ENCODE measurements at regions not wholly inside any gene's neighbourhood (a gene's known extent, or its start where the extent isn't known, plus 50 kb on each side); places are given as distances from the start of the nearest gene placed in this dataset.

- H3K27ac ChIP-seq, result no peak overlapping the region
- no peaks in the 10 kb centered on the region for H3K27me3 ChIP-seq (replicated peaks; ENCODE audit: insufficient read depth)
- H3K4me1 ChIP-seq (replicated peaks), result no peaks in the 10 kb centered on the region
- WGBS, result 60% methylated on average over 6 of the region's 6 CpGs
- TF ChIP-seq POLR2AphosphoS5 (IDR thresholded peaks at IDR 0.05), result no peak
- TF ChIP-seq CTCF (IDR thresholded peaks at IDR 0.05), result no peak
- TF ChIP-seq POLR2A (IDR thresholded peaks at IDR 0.05), result no peak
- H3K9me3 ChIP-seq, result no peaks in the 10 kb centered on the region
- intact Hi-C loops (cut with DNase I), result no loop called here
- DNase-seq (ENCODE audit: low spot score), result no peak
- no peak overlapping the region for H3K4me3 ChIP-seq
- no peaks in the 10 kb centered on the region for H3K36me3 ChIP-seq
Measured at GRCh38 chr10:10960534-10960933, 57.1 kb upstream of the CELF2 start.

- Histone ChIP-seq H3K27ac (no peak overlapping the region), H3K9me3 (no peaks in the 10 kb centered on the region), H3K4me1 (replicated peaks) (no peaks in the 10 kb centered on the region), H3K36me3 (no peaks in the 10 kb centered on the region), H3K27me3 (replicated peaks; ENCODE audit: insufficient read depth) (no peaks in the 10 kb centered on the region), H3K4me3 (no peak overlapping the region)
- no peak for DNase-seq (ENCODE audit: low spot score)
- 76% methylated on average over 1 of the region's 1 CpG for WGBS
- intact Hi-C loops (cut with DNase I), result no loop called here
- TF ChIP-seq POLR2AphosphoS5 (IDR thresholded peaks at IDR 0.05) (no peak), POLR2A (IDR thresholded peaks at IDR 0.05) (no peak), CTCF (IDR thresholded peaks at IDR 0.05) (no peak)
Measured at GRCh38 chr10:10961072-10961471, 56.6 kb upstream of the CELF2 start.

- no peaks in the 10 kb centered on the region for H3K4me1 ChIP-seq (replicated peaks)
- H3K36me3 ChIP-seq, result no peaks in the 10 kb centered on the region
- no peaks in the 10 kb centered on the region for H3K27me3 ChIP-seq (replicated peaks; ENCODE audit: insufficient read depth)
- intact Hi-C loops (cut with DNase I), result no loop called here
- no peak overlapping the region for H3K4me3 ChIP-seq
- no peaks in the 10 kb centered on the region for H3K9me3 ChIP-seq
- WGBS, result 86% methylated on average over 10 of the region's 10 CpGs
- H3K27ac ChIP-seq, result no peak overlapping the region
- DNase-seq (ENCODE audit: low spot score), result no peak
- no peak for TF ChIP-seq POLR2A (IDR thresholded peaks at IDR 0.05)
Measured at GRCh38 chr10:10967029-10967428, 50.6 kb upstream of the CELF2 start.

- intact Hi-C loops (cut with DNase I), result no loop called here
- H3K27ac ChIP-seq, result no peak overlapping the region
- H3K36me3 ChIP-seq, result no peaks in the 10 kb centered on the region
- H3K27me3 ChIP-seq (replicated peaks; ENCODE audit: insufficient read depth), result no peaks in the 10 kb centered on the region
- no peaks in the 10 kb centered on the region for H3K4me1 ChIP-seq (replicated peaks)
- 83% methylated on average over 8 of the region's 8 CpGs for WGBS
- H3K9me3 ChIP-seq, result no peaks in the 10 kb centered on the region
- TF ChIP-seq POLR2A (IDR thresholded peaks at IDR 0.05), result no peak
- no peak for TF ChIP-seq POLR2AphosphoS5 (IDR thresholded peaks at IDR 0.05)
- no peak for TF ChIP-seq CTCF (IDR thresholded peaks at IDR 0.05)
- DNase-seq (ENCODE audit: low spot score), result no peak
- no peak overlapping the region for H3K4me3 ChIP-seq
Measured at GRCh38 chr10:10967581-10968256, 50.0 kb upstream of the CELF2 start.

Small RNA genes in the stretch of these regions (small RNA-seq; reads per million reads assigned to genes)
- 0 reads per million in 2 donors for gene AC025946.2
- gene AL355333.1, result 0 reads per million in 2 donors
- gene CUX2P1, result 0 reads per million in 2 donors
- 0 reads per million in 2 donors for gene RF00019
- gene RNA5SP299, result 0 reads per million in 2 donors
